ENCODE measurements at regions not wholly inside any gene's neighbourhood (a gene's known extent, or its start where the extent isn't known, plus 50 kb on each side); places are given as distances from the start of the nearest gene placed in this dataset.

GRCh38 chr10:59090817-59091622 lies 85.4 kb upstream of the PHYHIPL start:
- no peak for DNase-seq

GRCh38 chr10:59093461-59093860 lies 83.0 kb upstream of the PHYHIPL start:
- no peak for DNase-seq

- no peak for DNase-seq
These were observed 79.8 kb upstream of the PHYHIPL start for GRCh38 chr10:59096631-59097030.

GRCh38 chr10:59098387-59098786 lies 78.1 kb upstream of the PHYHIPL start:
- DNase-seq = no peak

GRCh38 chr10:59098831-59099452 lies 77.5 kb upstream of the PHYHIPL start:
- no peak for DNase-seq

GRCh38 chr10:59099481-59099880 lies 77.0 kb upstream of the PHYHIPL start:
- no peak for DNase-seq

GRCh38 chr10:59102394-59102793 lies 74.0 kb upstream of the PHYHIPL start:
- DNase-seq = no peak

GRCh38 chr10:59104186-59104585 lies 72.3 kb upstream of the PHYHIPL start:
- DNase-seq = no peak

- no peak for DNase-seq
These were observed 70.0 kb upstream of the PHYHIPL start for GRCh38 chr10:59106441-59106840.

GRCh38 chr10:59107147-59107546 lies 69.3 kb upstream of the PHYHIPL start:
- no peak for DNase-seq

- DNase-seq = no peak
These were observed 68.1 kb upstream of the PHYHIPL start for GRCh38 chr10:59108296-59108870.

GRCh38 chr10:59108886-59109288 lies 67.6 kb upstream of the PHYHIPL start:
- no peak for DNase-seq

GRCh38 chr10:59109826-59110225 lies 66.6 kb upstream of the PHYHIPL start:
- no peak for DNase-seq

- no peak for DNase-seq
These were observed 52.3 kb upstream of the PHYHIPL start for GRCh38 chr10:59124187-59124586.

- no peak for DNase-seq
These were observed 50.8 kb upstream of the PHYHIPL start for GRCh38 chr10:59125666-59126065.

GRCh38 chr10:59126261-59126660 lies 50.2 kb upstream of the PHYHIPL start:
- DNase-seq = no peak
